Heart right ventricle (tissue), 16 donors: ENCODE measurements at regions not wholly inside any gene's neighbourhood (a gene's known extent, or its start where the extent isn't known, plus 50 kb on each side); places are given as distances from the start of the nearest gene placed in this dataset.

Experiments used
- ATAC-seq, 8 donors: fragments of 200-7000 bp; cut with Tn5 transposase; one replicate each; pipeline ENCODE4 v1.9.1; 2020; ENCODE audit warnings: mild to moderate bottlenecking in 8 of 8, moderate library complexity in 8 of 8, moderate number of reproducible peaks in 1 of 8
- DNase-seq, 2 donors: peaks; one replicate each; pipeline ENCODE4 v3.0.0-alpha.2; 2020
- H3K27ac ChIP-seq, 10 donors: fragments of 200-600 bp; sonication (generic) in 2 of 10; one replicate each; pipeline versions ENCODE4 v1.5.0 to v1.8.0; 2020 to 2022; ENCODE audit warnings: mild to moderate bottlenecking in 3 of 10
- H3K27me3 ChIP-seq, 7 donors: fragments of 200-600 bp; one replicate each; pipeline ENCODE4 v1.8.0; 2021 to 2022; ENCODE audit warnings: mild to moderate bottlenecking in 2 of 7
- H3K36me3 ChIP-seq, 9 donors: fragments of 200-600 bp; sonication (generic) in 1 of 9; one replicate each; pipeline versions ENCODE4 v1.5.0 to v1.8.0; 2020 to 2022; ENCODE audit warnings: mild to moderate bottlenecking in 2 of 9
- H3K4me1 ChIP-seq, 9 donors: fragments of 200-600 bp; sonication (generic) in 1 of 9; one replicate each; pipeline versions ENCODE4 v1.5.0 to v1.8.0; 2020 to 2022; ENCODE audit warnings: mild to moderate bottlenecking in 4 of 9
- H3K4me3 ChIP-seq, 10 donors: fragments of 200-600 bp; sonication (generic) in 2 of 10; one replicate each; pipeline versions ENCODE4 v1.5.0 to v1.8.0; 2020 to 2022; ENCODE audit warnings: mild to moderate bottlenecking in 7 of 10, moderate library complexity in 2 of 10
- H3K9me3 ChIP-seq, 11 donors: fragments of 200-600 bp in 10 of 11; sonication (generic) in 2 of 11; one replicate each; pipeline versions ENCODE4 v1.5.0 to v1.8.0; 2013 to 2022; ENCODE audit warnings: mild to moderate bottlenecking in 2 of 11, control low read depth in 1 of 11, moderate library complexity in 1 of 11
- WGBS, 2 donors: extraction: QIAGEN DNeasy Blood & Tissue Kit; methylation state at CpG; one replicate each; pipeline ENCODE4 v1.1.7; 2013; ENCODE audit warnings: inconsistent platforms in 1 of 2; 5-methylcytosine and 5-hydroxymethylcytosine counted together
- intact Hi-C, 10 donors: fragments of 100-400 bp; cut with DNase I; formaldehyde crosslinking; loops; one replicate each; pipeline versions ENCODE4 v1.11.1 to v1.14.2; 2022
- TF ChIP-seq, protein P1 (sequence below), 9 donors: fragments of 200-600 bp; sonication (generic) in 2 of 9; IDR thresholded peaks; one replicate each; pipeline versions ENCODE4 v1.5.0 to v1.8.0; 2021 to 2022; ENCODE audit warnings: antibody characterized with exemption in 9 of 9, mild to moderate bottlenecking in 5 of 9, moderate library complexity in 1 of 9
- donor health status: Arrhythmogenic right ventricular cardiomyopathy.
- donor health status: ischemic (EF 13 %, LVEDD 7.1; RV severe dilation, severe dysfunction).
- donor health status: healthy with polysubstance abuse.
- donor health status: DM: no; HTN: yes; CAD: no.
- donor health status: DM: no; HTN: no; CAD: no.
- donor health status: ischemic (EF 25% LVEDD 6.9; RV normal size, moderate dysfunction).
- donor health status: ischemic (EF 25% LVEDD 5.7; RV mildly dilated, moderate dysfunction).
- donor health status: healthy.
- donor health status: DM: yes; HTN: yes; CAD: no.
- donor health status: Ischemic cardiomyopathy.
- donor health status: ischemic (EF 35%, LVEDD 5.7; RV mildly dilated, moderate dysfunction).
- donor health status: nonischemic (EF 11% LVEDD 7.7; RV severe dilation, severe dysfunction).
- donor health status: DM: yes; HTN: yes; CAD: no.
- donor health status: PGD.
- donor health status: ischemic (EF 29% LVEDD 5.4; RV normal size, mild dysfunction).
- donor health status: nonischemic (EF 23%, LVEDD 6.1; RV moderate dilation, normal function).

DNA sequence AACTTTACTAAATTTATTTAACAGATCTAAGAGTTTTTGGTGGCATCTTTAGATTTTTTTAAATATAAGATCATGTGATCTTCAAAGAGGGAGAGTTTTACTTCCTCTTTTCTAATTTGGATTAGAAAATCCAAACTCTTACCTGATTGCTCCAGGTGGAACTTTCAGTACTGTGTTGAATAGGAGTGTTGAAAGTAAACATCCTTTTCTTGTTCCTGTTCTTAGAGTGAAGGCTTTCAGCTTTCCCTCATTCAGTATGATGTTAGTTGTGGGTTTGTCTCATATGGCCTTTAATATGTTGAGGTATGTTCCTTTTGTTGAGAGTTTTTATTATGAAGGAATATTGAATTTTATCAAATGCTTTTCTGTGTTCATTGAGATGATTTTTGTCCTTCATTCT lies 650.0 kb upstream of the SGCD start:
- DNase-seq (no peak), ATAC-seq (no peak)
- H3K4me1 ChIP-seq = no peaks in the 10 kb centered on the region
- no peak overlapping the region for H3K4me3 ChIP-seq
- H3K27ac ChIP-seq = no peak overlapping the region
- H3K9me3 ChIP-seq = peaks cover 0 to 38% (median 9%) of the 10 kb centered on the region in 11 donors
- no peaks in the 10 kb centered on the region for H3K36me3 ChIP-seq
- no peaks in the 10 kb centered on the region for H3K27me3 ChIP-seq
- TF ChIP-seq, protein P1, sequence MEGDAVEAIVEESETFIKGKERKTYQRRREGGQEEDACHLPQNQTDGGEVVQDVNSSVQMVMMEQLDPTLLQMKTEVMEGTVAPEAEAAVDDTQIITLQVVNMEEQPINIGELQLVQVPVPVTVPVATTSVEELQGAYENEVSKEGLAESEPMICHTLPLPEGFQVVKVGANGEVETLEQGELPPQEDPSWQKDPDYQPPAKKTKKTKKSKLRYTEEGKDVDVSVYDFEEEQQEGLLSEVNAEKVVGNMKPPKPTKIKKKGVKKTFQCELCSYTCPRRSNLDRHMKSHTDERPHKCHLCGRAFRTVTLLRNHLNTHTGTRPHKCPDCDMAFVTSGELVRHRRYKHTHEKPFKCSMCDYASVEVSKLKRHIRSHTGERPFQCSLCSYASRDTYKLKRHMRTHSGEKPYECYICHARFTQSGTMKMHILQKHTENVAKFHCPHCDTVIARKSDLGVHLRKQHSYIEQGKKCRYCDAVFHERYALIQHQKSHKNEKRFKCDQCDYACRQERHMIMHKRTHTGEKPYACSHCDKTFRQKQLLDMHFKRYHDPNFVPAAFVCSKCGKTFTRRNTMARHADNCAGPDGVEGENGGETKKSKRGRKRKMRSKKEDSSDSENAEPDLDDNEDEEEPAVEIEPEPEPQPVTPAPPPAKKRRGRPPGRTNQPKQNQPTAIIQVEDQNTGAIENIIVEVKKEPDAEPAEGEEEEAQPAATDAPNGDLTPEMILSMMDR (IDR thresholded peaks at IDR 0.05) = no peak
- intact Hi-C loops = no loop called here

DNA sequence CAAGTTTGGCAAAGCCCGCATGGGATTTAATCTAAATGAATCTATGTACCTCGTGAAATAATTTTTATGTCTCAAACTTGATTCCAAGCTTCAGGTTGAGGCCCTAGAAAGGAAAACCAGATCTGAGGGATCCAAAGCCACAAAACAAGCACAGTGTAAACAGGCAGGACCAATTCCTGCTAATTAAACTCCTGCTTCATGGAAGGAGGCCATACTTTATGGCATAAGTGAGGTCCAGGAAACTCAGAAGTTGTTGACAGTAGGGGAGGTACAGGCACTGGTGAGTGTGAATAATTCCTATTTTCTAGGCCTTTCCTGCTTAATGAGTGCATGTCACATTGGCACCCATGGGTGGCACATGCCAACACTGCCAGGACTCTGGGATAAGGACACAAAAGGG lies 648.6 kb upstream of the SGCD start:
- Histone ChIP-seq H3K27me3 (no peaks in the 10 kb centered on the region), H3K9me3 (peaks cover 0 to 44% (median 9%) of the 10 kb centered on the region in 11 donors), H3K4me1 (no peaks in the 10 kb centered on the region), H3K4me3 (no peak overlapping the region), H3K36me3 (no peaks in the 10 kb centered on the region), H3K27ac (no peak overlapping the region)
- TF ChIP-seq, protein P1 (IDR thresholded peaks at IDR 0.05) = no peak
- intact Hi-C loops = no loop called here
- WGBS, 2 donors = 71 to 73% methylated on average over 2 of the region's 2 CpGs
- no peak for DNase-seq
- no peak for ATAC-seq

DNA sequence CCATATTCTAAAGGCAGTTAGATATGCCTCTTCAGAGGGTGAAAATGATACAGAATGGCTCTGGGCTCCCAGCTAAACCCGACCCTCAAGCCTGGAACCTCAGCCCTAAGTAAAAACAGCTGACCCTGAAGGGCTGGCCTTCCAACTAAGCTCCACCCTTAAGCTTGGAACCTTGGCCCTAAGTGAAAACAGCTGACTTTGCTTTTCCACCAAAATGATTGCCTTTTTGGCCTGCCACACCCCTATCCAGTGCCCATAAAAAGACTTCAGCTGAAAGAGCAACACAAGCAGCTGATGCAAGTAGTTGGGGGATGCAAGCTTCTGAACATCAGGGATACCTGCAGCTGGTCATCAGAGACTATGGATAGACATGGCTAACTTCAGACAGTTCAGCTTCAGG lies 647.4 kb upstream of the SGCD start:
- ATAC-seq (no peak), DNase-seq (no peak)
- WGBS, 2 donors = 36 to 57% methylated on average over 1 of the region's 1 CpG
- no peaks in the 10 kb centered on the region for H3K36me3 ChIP-seq
- intact Hi-C loops = no loop called here
- no peaks in the 10 kb centered on the region for H3K4me1 ChIP-seq
- peaks cover 0 to 44% (median 9%) of the 10 kb centered on the region in 11 donors for H3K9me3 ChIP-seq
- TF ChIP-seq, protein P1 (IDR thresholded peaks at IDR 0.05) = no peak
- H3K4me3 ChIP-seq = no peak overlapping the region
- H3K27ac ChIP-seq = no peak overlapping the region
- no peaks in the 10 kb centered on the region for H3K27me3 ChIP-seq

DNA sequence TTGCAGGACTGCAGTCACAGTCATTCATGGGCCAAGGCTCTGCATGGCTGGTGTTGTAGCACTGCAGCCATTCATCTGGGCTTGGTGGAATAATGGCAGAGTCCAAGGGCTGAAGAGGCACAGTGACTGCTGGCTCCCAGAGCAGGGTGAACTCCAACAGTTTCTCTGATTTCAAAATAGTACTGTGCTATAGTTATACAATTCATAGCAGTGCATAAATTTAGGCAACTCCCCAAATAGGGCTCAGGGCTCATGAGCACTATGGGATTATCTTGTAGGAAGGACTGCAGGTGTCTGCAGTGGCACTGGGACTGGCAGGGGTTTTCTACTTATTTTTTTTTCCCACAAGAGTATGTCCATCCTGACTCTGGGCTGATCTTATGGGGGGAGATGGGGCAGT lies 642.5 kb upstream of the SGCD start:
- H3K27me3 ChIP-seq = no peaks in the 10 kb centered on the region
- no peaks in the 10 kb centered on the region for H3K36me3 ChIP-seq
- no peaks in the 10 kb centered on the region for H3K4me1 ChIP-seq
- H3K9me3 ChIP-seq = peaks cover 0 to 13% (median 0%) of the 10 kb centered on the region in 11 donors
- intact Hi-C loops = no loop called here
- TF ChIP-seq, protein P1 (IDR thresholded peaks at IDR 0.05) = no peak
- ATAC-seq (no peak), DNase-seq (no peak)
- H3K27ac ChIP-seq = no peak overlapping the region
- no peak overlapping the region for H3K4me3 ChIP-seq

DNA sequence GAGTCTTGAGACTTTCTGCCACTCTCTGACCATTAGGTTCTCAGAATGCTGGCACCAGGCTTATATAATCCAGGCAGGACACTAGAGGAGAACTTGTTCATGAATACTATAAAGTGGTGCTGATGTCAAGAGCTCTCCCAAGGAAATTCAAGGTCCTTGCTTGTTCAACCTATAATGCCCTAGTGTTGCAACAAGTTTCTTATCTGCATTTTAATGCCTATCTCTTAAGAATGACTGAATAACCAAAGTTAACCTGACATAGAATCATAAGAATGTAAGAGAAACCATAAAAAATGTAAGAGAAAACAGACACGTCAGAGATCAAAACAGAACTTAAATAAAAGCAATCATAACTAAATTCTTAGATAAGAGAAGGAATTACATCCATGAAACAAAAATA lies 640.8 kb upstream of the SGCD start:
- no peaks in the 10 kb centered on the region for H3K36me3 ChIP-seq
- intact Hi-C loops = no loop called here
- DNase-seq = no peak

More for the DNA sequence above, 640.8 kb upstream of the SGCD start:
- Histone ChIP-seq H3K9me3 (peaks cover 0 to 7% (median 0%) of the 10 kb centered on the region in 11 donors), H3K27me3 (no peaks in the 10 kb centered on the region), H3K4me1 (no peaks in the 10 kb centered on the region), H3K27ac (no peak overlapping the region), H3K4me3 (no peak overlapping the region)
- ATAC-seq = no peak
- TF ChIP-seq, protein P1 (IDR thresholded peaks at IDR 0.05) = no peak
- WGBS, 2 donors = 35 to 68% methylated on average over 1 of the region's 1 CpG
